Activated CD4-positive, alpha-beta T cell treated with anti-CD3 and anti-CD28 coated beads, Interleukin-2, Interleukin-4, amounts not matched to agents 100 ng/mL and 50 ng/mL, durations not matched to agents 16 hours and 8 hours (primary cell): ENCODE measurements at regions not wholly inside any gene's neighbourhood (a gene's known extent, or its start where the extent isn't known, plus 50 kb on each side); places are given as distances from the start of the nearest gene placed in this dataset.
"Not testable (repeated sequence)": the region's sequence is repeated elsewhere in the genome, so short reads cannot be mapped to it uniquely, and the experiment has no call there.

ENCODE experiments used
- DNase-seq: peaks from one replicate; pipeline ENCODE4 v3.0.0-alpha.2; 2020; ENCODE audit warnings: low spot score

- DNase-seq, result no peak
Measured at GRCh38 chr18:28267878-28268625, 91.1 kb upstream of the CDH2 start.

- no peak for DNase-seq
Measured at GRCh38 chr18:28267276-28267675, 90.3 kb upstream of the CDH2 start.

DNA sequence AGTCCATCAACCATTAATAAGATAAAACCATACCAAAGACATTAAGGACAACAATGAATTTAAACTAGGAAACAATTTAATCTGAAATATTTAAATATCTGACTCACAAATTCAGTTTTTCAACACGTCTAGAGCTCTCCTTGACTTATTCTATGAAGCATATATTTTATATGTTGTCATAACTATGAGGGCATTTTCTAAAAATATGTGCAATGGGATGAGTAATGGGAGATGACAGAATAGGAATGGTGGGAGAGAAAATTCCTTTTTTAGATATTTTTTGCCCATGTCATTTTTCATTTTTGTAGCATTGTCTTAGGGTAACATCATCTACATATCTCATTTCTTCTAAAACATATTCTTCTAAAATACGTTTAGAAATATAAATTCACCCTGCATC, 79.2 kb upstream of the CDH2 start:
- DNase-seq, result no peak

DNA sequence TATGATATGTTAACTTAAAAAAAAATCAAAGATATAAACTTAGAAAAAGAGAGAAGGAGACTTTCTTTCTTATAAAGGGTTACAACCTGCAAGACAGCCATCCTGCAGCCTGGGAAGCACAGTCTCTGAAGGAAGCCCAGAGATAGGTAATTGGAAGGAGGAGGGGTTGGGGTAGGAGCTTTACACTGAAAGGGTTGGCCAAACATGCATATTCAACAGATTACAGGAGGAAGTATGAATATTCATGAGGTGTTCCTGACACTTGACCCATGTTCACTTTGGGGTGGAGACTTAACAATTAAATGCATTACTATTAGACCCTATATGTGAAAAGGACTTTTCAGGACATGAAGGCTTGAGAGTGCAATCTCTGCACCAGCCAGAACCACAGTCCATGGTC, 71.7 kb upstream of the CDH2 start:
- DNase-seq, result no peak

GRCh38 chr18:28240626-28241025, 63.7 kb upstream of the CDH2 start:
- not testable (repeated sequence) for DNase-seq

- no peak for DNase-seq
Measured at GRCh38 chr18:28236487-28236886, 59.6 kb upstream of the CDH2 start.
